AG04450 (cell line): ENCODE measurements at regions not wholly inside any gene's neighbourhood (a gene's known extent, or its start where the extent isn't known, plus 50 kb on each side); places are given as distances from the start of the nearest gene placed in this dataset.

Experiments
- CTCF ChIA-PET: fragments of 300-600, 350-600 bp; formaldehyde crosslinking; extraction: SDS; loops from one replicate; lab custom pipeline; 2022; ENCODE audit warnings: antibody characterized with exemption, inconsistent platforms; lab: Charles Lee
- POLR2A ChIA-PET: fragments of 350-600 bp; formaldehyde crosslinking; extraction: SDS; loops from one replicate; lab custom pipeline; 2021; ENCODE audit warnings: antibody characterized with exemption, inconsistent platforms; lab: Yijun Ruan, JAX
- DNase-seq: peaks from one replicate; pipeline ENCODE4 v3.0.0-alpha.2; 2011; ENCODE audit warnings: low read depth, low spot score
- H3K27ac ChIP-seq: one replicate; pipeline ENCODE4 v1.5.1; 2012; ENCODE audit warnings: low read depth, low read length, control low read depth
- H3K27me3 ChIP-seq: one replicate; pipeline ENCODE4 v1.6.0; 2012; ENCODE audit warnings: low read length; ENCODE audit not compliant: control insufficient read depth, insufficient read depth
- H3K4me3 ChIP-seq: 2 replicates; pipeline ENCODE4 v1.5.1; 2011; ENCODE audit warnings: mild to moderate bottlenecking, low read depth, low read length, control low read depth
- H3K9me3 ChIP-seq: 2 replicates; pipeline ENCODE4 v1.5.1; 2012; ENCODE audit warnings: low read length; ENCODE audit not compliant: control insufficient read depth, insufficient read depth
- TF ChIP-seq, protein P1 (sequence below): IDR thresholded peaks from 2 replicates; pipeline ENCODE4 v1.5.1; 2011; ENCODE audit warnings: low read depth, low read length, control low read depth, inconsistent platforms

DNA sequence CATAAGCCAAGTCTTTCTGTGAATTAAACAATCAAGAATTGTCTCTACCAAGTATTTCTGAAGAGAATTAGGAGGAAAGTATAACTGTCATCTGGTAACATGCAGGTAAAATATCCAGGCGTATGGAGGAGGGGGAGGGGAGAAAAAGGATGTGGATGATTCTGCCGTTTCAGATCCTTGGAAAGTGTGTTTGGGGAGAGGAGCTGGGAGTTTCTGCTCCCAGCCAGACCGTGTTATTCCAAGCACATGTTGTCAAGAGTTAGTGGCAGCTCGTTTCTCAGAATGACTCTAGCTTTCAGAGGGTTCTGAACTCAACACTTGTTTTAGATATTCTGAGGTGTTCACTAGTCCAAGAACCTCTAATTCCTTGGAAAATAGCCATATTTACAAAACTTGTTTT, 137.6 kb downstream of the FAM124B start:
- TF ChIP-seq, protein P1, sequence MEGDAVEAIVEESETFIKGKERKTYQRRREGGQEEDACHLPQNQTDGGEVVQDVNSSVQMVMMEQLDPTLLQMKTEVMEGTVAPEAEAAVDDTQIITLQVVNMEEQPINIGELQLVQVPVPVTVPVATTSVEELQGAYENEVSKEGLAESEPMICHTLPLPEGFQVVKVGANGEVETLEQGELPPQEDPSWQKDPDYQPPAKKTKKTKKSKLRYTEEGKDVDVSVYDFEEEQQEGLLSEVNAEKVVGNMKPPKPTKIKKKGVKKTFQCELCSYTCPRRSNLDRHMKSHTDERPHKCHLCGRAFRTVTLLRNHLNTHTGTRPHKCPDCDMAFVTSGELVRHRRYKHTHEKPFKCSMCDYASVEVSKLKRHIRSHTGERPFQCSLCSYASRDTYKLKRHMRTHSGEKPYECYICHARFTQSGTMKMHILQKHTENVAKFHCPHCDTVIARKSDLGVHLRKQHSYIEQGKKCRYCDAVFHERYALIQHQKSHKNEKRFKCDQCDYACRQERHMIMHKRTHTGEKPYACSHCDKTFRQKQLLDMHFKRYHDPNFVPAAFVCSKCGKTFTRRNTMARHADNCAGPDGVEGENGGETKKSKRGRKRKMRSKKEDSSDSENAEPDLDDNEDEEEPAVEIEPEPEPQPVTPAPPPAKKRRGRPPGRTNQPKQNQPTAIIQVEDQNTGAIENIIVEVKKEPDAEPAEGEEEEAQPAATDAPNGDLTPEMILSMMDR: no peak
- H3K4me3 ChIP-seq: no peak overlapping the region
- no peaks in the 10 kb centered on the region for H3K27me3 ChIP-seq
- H3K9me3 ChIP-seq: no peaks in the 10 kb centered on the region
- CTCF ChIA-PET: interaction anchor here (2.1 kb wide), 1 partner anchor 270 kb away, joined by 5 read pairs; no protein-coding TSS in a partner anchor
- no peak overlapping the region for H3K27ac ChIP-seq
- POLR2A ChIA-PET: no interaction called here
- no peak for DNase-seq

DNA sequence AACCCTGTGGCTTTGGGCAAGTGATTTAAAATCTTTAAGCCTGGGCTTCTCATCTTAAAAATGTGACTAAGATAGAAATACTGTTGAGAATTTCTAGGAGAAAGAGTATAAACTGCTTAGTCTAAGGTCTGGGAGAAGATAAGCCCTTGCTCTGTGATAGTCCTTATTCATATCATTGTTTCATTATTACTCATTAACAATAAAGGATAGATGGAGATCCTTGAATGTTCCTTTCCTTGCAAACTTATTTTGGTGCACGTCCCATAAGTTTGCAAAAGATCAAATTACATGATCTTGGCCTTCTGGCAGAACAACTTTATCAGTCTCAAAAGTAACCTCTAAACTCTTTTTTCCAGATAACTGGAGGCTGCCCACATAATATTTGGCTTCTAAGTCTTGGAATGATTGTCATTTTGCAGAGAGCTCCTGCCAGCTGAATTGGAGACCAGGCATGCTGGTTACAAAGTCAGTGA, 138.3 kb downstream of the FAM124B start:
- TF ChIP-seq, protein P1: no peak
- Histone ChIP-seq H3K27ac (no peak overlapping the region), H3K4me3 (no peak overlapping the region), H3K9me3 (no peaks in the 10 kb centered on the region), H3K27me3 (no peaks in the 10 kb centered on the region)
- DNase-seq: no peak
- ChIA-PET POLR2A (no interaction called here), CTCF (interaction anchor here (1.4 kb wide), 1 partner anchor 270 kb away, joined by 11 read pairs; no protein-coding TSS in a partner anchor)

DNA sequence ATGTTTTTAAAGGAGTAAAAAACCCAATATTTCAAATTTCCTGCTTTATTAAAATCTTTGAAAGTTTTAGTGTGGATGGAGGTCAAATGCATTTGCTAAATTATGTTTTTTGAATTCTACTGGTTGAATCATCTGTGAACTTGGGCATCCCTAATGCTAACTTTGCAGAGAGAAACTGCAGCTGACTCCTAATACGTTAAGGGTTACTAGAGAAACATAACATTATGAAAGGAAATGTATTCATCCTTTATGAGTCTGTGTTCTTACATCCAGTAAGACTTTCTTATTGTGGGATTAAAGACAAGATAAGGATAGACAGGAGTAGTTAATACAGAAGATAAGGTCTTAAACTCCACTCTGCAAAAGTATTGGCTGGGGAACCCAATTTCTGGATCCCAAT, 140.6 kb downstream of the FAM124B start:
- H3K27ac ChIP-seq: no peak overlapping the region
- no peak overlapping the region for H3K4me3 ChIP-seq
- no peaks in the 10 kb centered on the region for H3K9me3 ChIP-seq
- ChIA-PET POLR2A (no interaction called here), CTCF (no interaction called here)
- no peaks in the 10 kb centered on the region for H3K27me3 ChIP-seq
- TF ChIP-seq, protein P1: no peak
- no peak for DNase-seq

DNA sequence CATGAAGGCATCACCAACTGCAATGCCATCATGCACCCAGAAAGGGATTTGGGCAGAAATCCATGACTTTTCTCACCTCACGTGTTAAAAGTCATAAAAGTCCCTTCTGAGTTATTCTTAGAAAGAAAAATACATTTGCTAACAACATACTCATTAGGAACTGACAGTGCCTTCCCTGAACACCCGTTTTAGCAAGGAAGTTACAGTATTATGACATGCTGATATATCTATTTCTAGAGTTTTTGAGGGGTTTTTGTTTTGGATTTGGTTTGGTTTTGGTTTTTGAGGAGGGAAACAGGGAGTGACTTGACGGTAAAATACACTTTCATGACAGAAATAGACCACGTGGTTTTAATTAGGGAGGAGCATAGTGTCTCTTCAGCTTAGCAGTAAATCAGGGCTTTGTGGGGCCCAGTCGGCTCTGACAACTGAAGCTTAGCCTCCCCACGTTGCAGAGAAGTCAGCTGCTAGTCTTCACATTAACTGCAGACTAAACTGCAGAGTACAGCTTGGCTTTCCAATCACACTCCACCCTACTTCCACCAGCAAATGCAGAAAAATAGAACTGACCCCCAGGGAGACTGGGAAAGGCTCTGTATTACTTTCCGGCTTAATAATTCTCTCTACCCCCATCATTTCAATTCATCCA, 141.4 kb downstream of the FAM124B start:
- no peak for DNase-seq
- CTCF ChIA-PET: no interaction called here
- TF ChIP-seq, protein P1: no peak
- POLR2A ChIA-PET: no interaction called here
- no peaks in the 10 kb centered on the region for H3K27me3 ChIP-seq
- H3K4me3 ChIP-seq: no peak overlapping the region
- no peaks in the 10 kb centered on the region for H3K9me3 ChIP-seq
- no peak overlapping the region for H3K27ac ChIP-seq

DNA sequence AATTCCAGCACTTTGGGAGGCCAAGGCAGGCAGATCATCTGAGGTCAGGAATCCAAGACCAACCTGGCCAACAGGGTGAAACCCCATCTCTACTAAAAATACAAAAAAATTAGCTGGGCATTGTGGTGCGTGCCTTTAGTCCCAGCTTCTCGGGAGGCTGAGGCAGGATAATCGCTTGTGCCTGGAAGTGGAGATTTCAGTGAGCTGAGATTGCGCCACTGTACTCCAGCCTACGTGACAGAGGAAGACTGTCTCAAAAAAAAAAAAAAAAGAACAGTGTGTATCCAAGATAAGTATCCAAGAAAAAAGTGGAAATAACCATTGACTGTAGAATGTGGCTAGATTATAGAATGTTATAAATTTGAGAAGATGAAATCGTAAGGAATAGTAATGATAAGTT, 142.1 kb downstream of the FAM124B start:
- TF ChIP-seq, protein P1: no peak
- no peaks in the 10 kb centered on the region for H3K27me3 ChIP-seq
- ChIA-PET CTCF (no interaction called here), POLR2A (no interaction called here)
- no peak for DNase-seq
- no peak overlapping the region for H3K27ac ChIP-seq
- H3K9me3 ChIP-seq: no peaks in the 10 kb centered on the region
- H3K4me3 ChIP-seq: no peak overlapping the region
